ENCODE measurements at regions not wholly inside any gene's neighbourhood (a gene's known extent, or its start where the extent isn't known, plus 50 kb on each side); places are given as distances from the start of the nearest gene placed in this dataset.

GRCh38 chr20:51164731-51165130 lies 141.8 kb upstream of the KCNG1 start:
- no peak for TF ChIP-seq CTCF (IDR thresholded peaks at IDR 0.05)
- no peak for TF ChIP-seq EP300 (IDR thresholded peaks at IDR 0.05)
- TF ChIP-seq POLR2AphosphoS5 (IDR thresholded peaks at IDR 0.05), result no peak

All from esophagus muscularis mucosa (tissue), 4 donors.